Muscle of back (tissue), 3 donors: ENCODE measurements at regions not wholly inside any gene's neighbourhood (a gene's known extent, or its start where the extent isn't known, plus 50 kb on each side); places are given as distances from the start of the nearest gene placed in this dataset.

Experiments
- DNase-seq, 3 donors: peaks; one replicate each; pipeline versions ENCODE4 v3.0.0 to v3.0.0-alpha.2; 2013

DNA sequence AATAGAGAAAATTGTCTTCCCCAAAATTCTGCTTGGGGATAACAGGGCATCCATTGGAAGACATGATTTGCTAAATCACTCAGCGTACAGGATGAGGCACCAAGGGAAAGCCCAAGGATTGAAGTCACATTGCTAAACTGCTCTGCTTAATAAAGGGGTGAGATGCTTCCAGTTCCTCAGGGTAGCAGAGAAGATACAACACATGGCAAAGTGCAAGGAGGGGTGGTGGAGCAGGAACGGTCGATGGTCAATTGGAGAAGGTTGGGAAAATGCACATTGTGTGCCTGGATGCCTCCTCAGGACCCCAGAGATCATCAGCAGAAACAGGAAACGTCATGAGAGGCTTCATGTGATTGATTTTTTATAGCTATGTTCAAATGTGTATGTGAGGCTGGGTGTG lies 116.3 kb upstream of the SOX1 start:
- no peak for DNase-seq

- no peak for DNase-seq
These were observed 114.9 kb upstream of the SOX1 start for GRCh38 chr13:111952032-111952431.

DNA sequence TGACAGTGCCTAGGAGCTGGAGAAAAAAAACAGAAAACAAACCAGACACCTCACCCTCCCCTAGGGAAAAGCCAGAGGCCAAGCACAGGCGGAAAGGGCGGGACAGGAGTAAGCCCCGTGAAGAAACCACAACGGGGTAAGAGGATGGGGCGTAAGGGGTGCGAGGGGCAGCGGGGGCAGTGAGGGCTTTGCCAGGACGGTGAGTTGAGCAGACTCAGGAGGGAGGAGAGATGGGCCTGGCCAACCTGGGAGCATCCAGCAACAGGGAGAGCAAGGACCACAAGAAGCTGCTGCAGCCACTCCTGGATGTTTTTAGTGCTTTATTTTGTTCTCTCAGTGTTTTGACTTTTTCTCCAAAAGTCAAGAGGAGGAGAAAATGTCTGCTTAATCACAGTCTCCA lies 114.1 kb upstream of the SOX1 start:
- DNase-seq: no peak

GRCh38 chr13:111953546-111954178 lies 113.3 kb upstream of the SOX1 start:
- DNase-seq: no peak

GRCh38 chr13:111954661-111955411 lies 112.1 kb upstream of the SOX1 start:
- no peak for DNase-seq

- no peak for DNase-seq
These were observed 111.4 kb upstream of the SOX1 start for GRCh38 chr13:111955412-111956065.

DNA sequence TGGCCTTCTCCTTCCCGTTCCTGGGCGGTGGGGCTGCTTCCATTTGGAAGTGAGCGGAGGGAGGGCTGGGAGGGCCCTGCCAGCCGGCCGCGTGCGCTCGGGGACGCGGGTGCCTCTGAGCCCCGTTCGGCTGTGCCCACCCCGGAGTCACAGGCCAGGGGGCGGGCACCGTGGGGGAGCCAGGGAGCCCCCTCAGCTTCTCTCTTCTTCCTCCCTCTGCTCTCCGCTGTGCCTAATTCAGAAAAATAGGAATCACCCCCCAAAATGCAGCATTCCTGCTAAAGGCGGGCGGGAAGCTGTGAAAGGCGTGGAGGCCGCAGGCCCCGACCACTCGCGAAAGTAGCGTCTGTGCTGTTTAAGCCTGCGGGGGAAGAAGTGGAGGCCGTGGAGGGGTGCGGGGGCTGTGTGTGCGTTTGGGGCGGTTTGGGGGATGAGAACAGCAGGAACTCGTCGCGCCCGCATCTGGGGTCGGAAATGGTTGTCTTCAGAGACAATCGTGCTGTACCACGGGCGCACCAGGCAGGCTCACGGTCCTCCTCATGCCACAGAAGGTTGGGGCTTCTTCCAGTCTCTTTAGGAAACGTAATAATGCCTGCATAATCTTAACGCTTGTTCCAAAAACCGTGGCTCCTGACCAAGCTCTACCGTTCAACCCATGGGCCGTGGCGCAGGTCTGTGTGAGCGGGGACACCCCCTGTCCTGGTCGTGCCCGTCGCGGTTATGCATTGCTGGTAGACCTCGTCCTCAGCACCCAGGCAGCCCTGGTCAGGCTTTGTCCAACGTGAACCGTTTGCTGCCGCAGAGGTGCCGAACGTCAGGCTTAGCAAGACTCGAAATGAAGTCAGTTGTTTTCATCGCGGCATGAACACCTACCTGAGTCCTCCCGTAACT lies 110.4 kb upstream of the SOX1 start:
- no peak for DNase-seq

GRCh38 chr13:111957913-111958450 lies 109.0 kb upstream of the SOX1 start:
- DNase-seq: no peak

- DNase-seq: peak in 1 of 3 donors; percentile 44
These were observed 108.1 kb upstream of the SOX1 start for GRCh38 chr13:111958612-111959395.

DNA sequence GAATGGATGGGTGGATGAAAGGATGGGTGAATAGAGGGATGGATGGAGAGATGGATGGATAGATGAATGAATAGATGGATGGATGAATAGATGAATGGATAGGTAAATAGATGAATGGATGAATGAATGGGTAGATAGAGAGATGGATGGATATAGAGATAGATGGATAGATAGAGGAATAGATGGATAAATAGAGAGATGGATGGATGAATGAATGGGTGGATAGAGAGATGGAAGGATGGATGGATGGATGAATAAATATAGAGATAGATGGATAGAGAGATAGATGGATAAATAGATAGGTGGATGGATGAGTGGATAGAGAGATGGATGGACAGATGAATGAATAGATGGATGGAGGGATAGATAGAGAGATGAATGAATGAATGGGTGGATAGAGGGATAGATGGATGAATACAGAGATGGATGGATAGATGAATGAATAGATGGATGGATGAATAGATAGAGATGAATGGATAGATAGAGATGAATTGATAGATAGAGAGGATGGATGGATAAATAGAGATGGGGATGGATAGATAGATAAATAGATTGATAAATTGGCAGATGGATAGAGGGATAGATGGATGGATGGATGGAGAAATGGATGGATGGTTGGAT lies 106.7 kb upstream of the SOX1 start:
- no peak for DNase-seq

GRCh38 chr13:111961236-111961635 lies 105.7 kb upstream of the SOX1 start:
- no peak for DNase-seq

DNA sequence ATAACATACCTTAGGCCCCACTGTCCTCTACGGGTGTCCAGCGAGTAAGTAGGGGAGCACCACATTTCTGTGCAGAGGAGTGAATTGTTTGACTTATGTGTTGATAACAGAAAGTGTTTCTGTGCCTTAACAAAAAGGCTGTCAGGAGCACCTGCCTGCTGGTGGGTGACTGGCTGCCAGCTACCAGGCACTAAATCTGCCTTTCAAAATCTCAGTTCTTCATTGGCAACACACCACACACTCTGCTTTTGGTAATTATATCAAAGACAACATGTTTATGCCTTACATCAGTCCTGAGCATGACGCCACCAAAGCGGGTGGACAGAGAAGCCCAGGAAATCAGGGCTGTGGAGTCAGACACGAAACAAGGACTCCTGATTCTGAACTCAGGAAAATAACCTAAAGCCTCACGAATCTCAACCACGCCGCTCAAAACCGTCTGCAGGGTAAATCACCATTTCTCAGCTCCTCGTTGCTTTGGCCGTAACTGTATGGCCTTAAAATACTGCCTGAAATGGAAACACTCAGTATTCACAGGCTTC lies 105.2 kb upstream of the SOX1 start:
- no peak for DNase-seq

DNA sequence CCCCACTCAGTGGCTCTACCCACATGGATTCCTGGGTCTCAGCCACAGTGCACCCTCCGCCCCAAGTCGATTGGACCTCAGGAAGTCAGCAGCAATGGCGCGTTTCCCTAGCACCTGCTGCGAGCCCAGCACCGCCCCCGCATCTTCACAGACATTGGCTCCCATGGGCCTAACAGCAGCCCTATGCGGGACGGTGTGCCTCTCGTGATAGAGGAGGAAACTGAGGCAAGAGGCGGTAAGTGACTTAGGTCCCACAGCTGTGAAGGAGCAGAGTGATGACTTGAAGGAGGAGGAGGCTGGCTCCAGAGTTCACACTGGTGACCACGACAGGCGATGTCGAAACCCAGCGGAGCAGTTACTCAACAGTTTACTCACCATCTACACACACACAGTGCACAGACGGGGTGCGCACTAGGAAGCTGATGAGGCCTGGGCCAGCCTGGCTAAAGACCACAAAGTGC lies 104.5 kb upstream of the SOX1 start:
- no peak for DNase-seq

- no peak for DNase-seq
These were observed 103.9 kb upstream of the SOX1 start for GRCh38 chr13:111963031-111963430.

DNA sequence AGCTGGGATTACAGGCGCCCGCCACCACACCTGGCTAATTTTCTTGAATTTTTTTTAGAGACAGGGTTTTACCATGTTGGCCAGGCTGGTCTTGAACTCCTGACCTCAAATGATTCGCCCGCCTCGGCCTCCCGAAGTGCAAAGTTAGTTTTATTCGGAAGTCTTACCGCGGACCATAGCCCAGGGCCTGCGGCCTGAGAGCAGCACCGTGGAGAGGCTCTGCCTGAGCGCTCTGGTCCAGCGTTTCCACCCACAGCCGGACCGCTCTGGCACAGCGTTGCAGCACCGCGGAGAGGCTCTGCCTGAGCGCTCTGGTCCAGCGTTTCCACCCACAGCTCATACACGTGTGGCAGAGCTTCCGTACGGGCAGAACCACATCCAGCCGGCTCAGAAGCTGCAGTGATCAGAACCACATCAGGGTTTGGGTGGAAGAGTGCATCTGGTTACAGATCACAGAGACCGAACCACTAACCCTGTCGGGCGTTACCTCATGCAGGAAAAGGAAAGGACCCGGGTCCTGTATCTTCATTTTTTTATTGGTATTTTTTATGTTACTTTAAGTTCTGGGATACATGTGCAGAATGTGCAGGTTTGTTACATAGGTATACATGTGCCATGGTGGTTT lies 102.4 kb upstream of the SOX1 start:
- DNase-seq: no peak

DNA sequence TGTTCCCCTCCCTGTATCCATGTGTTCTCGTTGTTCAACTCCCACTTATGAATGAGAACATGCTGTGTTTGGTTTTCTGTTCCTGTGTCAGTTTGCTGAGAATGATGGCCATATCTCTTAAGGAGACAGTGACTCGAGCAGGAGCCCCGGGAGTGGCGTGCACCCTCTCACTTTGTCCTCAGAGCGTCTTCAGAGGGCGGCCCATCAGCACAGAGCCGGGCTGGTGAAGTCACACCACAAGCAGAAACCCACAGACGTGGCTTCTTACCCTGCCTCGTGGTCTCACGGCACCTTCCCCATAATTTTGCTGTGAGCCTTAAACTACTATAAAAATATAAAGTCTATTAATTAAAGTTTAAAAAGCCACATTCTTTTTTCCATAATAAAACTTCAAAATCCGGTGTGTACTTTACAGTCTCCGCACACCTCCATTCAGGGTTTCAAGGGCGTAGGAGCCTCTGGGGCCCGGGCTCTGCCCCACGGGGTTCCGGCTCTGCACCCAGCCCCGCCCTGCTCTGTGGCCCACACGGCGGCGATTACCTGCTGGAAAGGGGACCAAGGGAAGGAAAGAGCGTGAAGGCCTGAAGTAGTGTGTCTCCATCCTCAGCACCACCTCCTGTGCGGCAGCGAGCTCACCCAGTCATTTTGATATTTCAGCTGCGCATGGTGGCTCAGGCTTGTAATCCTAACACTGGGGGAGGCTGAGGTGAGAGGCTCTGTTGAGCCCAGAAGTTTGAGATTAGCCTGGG lies 101.3 kb upstream of the SOX1 start:
- DNase-seq: no peak

DNA sequence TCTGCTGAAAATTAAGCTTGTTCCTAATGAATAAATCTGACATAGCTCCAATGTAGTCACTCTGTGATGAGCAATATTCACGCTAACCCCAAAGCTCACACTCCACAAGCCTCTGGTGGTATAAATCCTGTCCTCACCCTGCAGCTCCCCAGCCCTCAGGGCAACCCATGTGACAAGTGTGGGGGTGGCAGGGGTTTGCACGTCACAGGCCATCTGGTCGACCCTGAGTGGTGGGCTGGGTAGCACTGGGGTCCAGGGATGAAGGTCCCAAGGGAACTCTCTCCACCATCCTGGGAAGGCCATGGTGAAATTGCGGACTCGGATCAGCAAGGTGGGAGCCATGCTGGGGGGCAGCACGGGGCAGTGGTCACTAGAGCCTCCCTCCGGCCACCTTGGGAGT lies 100.0 kb upstream of the SOX1 start:
- no peak for DNase-seq

- DNase-seq: no peak
These were observed 99.3 kb upstream of the SOX1 start for GRCh38 chr13:111967572-111968201.
